Activated naive CD8-positive, alpha-beta T cell (primary cell): ENCODE measurements at regions not wholly inside any gene's neighbourhood (a gene's known extent, or its start where the extent isn't known, plus 50 kb on each side); places are given as distances from the start of the nearest gene placed in this dataset.

Source experiments
- H3K27ac Mint-ChIP-seq: one replicate; pipeline ENCODE4 v1.8.0; 2021; ENCODE audit warnings: mixed read lengths
- H3K27me3 Mint-ChIP-seq: one replicate; pipeline ENCODE4 v1.8.0; 2021; ENCODE audit warnings: mixed read lengths
- H3K36me3 Mint-ChIP-seq: one replicate; pipeline ENCODE4 v1.8.0; 2021; ENCODE audit warnings: mixed read lengths
- H3K4me1 Mint-ChIP-seq: one replicate; pipeline ENCODE4 v1.8.0; 2021; ENCODE audit warnings: low read depth, mixed read lengths
- H3K4me3 Mint-ChIP-seq: one replicate; pipeline ENCODE4 v1.8.0; 2021; ENCODE audit warnings: mild to moderate bottlenecking, mixed read lengths
- H3K9me3 Mint-ChIP-seq: one replicate; pipeline ENCODE4 v1.8.0; 2021; ENCODE audit warnings: low read depth, mixed read lengths

DNA sequence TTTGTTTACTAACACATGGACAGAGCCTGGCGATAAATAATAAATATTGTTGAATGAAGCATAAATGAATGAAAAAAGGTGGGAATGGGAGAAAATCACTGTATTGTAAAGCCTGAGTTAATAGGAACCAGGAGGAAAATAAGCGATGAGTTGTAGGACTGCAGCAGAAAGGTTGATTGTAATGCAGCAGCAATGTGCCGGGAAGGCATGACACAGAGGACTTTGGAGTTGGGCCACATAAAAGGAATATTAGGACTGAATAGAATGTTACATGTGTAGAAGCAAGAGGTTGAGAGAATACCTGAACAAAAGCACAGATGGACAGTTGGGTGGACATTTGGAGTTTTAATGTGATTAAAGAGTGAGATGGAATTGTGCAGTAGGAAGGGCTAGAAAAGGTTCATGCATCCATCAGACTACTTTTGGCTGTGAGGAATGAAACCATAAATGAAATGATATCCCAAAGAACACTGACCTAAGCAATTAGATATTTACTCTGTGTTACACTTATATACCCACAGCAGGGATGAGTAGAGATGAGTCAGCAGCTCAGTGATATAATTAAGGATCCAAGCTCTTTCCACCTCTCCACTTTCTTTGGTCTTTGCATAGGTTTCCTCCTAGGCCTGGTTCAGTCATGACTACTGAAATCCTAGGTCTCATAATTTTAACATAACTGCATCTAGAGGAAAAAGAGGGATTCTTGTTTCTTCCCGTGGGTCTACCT is 55.4 kb downstream of the CCER1 start:
- Mint-ChIP-seq H3K27ac (no peak overlapping the region), H3K9me3 (no peaks in the 10 kb centered on the region), H3K36me3 (no peaks in the 10 kb centered on the region), H3K4me1 (no peaks in the 10 kb centered on the region), H3K27me3 (peaks cover 8% of the 10 kb centered on the region), H3K4me3 (no peak overlapping the region)

DNA sequence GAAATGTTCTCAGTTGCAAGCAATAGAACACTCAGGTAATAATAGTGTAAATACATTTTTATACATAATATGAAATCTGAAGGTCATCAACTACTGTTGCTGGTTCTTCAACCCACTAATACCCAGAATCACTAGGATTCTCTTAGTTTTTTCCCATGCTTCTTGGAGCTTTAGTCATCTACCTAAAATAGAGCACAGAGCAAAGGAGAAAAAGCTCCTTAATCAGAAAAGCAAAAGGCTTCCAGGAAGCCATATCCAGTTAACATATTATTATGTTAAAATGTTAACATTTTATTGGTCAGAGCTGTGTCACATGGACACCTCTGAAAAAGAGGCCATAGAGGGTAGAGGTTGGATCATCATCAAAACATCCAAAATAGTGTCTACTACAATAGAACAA is 57.0 kb downstream of the CCER1 start:
- no peaks in the 10 kb centered on the region for H3K9me3 Mint-ChIP-seq
- no peaks in the 10 kb centered on the region for H3K4me1 Mint-ChIP-seq
- peaks cover 11% of the 10 kb centered on the region for H3K27me3 Mint-ChIP-seq
- no peaks in the 10 kb centered on the region for H3K36me3 Mint-ChIP-seq
- H3K4me3 Mint-ChIP-seq = no peak overlapping the region
- no peak overlapping the region for H3K27ac Mint-ChIP-seq

DNA sequence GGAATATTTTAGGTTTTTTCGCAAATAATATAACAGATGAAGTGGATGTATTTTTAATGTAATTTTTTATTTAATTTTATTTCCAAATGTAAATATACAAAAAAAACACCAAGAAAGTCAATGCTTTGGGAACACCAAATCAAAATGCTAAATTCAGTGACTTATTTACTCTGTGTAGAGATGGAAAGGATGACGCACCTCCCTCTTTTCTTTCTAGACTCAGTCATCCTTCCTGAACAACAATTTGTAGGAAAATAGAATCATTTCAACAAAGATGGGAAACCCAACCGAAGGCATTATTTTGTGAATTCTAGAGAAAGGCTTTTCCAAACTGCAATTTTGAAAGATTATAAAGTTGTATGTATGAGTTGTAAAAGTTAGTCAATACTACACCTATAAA is 57.7 kb downstream of the CCER1 start:
- no peaks in the 10 kb centered on the region for H3K4me1 Mint-ChIP-seq
- H3K36me3 Mint-ChIP-seq = no peaks in the 10 kb centered on the region
- no peak overlapping the region for H3K4me3 Mint-ChIP-seq
- no peak overlapping the region for H3K27ac Mint-ChIP-seq
- H3K27me3 Mint-ChIP-seq = peaks cover 13% of the 10 kb centered on the region
- no peaks in the 10 kb centered on the region for H3K9me3 Mint-ChIP-seq

DNA sequence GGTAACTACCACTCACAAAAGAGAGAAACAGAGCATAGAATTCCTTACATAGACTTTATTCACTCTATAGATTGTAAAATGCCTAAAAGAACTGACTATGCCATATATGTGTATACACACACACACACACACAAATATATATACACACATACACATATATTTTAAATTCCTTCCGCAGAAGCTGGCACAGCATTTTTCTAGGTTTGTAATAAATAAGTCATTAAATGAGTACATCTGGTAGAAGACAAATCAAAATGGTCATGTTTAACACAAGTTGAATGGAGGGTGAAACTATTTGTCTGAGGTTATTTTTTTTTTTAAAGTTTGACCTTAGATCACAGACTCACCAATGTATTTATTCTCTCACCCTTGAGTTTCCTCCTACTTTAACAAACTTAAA is 58.2 kb downstream of the CCER1 start:
- Mint-ChIP-seq H3K27me3 (peaks cover 13% of the 10 kb centered on the region), H3K4me1 (no peaks in the 10 kb centered on the region), H3K36me3 (no peaks in the 10 kb centered on the region), H3K9me3 (no peaks in the 10 kb centered on the region), H3K4me3 (no peak overlapping the region), H3K27ac (no peak overlapping the region)

DNA sequence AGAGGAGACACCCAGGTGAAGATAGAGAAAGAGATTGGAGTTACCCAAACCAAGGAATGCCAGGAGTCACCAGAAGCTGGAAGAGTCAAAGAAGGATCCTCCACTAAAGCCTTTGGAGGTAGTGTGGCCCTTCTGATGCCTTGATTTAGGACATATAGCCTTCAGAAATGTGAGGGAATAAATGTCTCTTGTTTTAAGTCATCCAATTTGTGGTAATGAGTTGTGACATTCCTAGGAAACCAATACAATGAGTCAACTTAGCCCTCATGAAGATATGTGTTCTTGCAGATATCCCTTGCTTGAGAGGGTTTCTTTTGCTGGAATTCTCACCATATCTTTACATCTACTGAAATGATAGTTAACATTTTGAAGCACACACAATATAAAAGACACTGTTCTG is 58.8 kb downstream of the CCER1 start:
- H3K27ac Mint-ChIP-seq = no peak overlapping the region
- no peaks in the 10 kb centered on the region for H3K36me3 Mint-ChIP-seq
- no peaks in the 10 kb centered on the region for H3K4me1 Mint-ChIP-seq
- H3K4me3 Mint-ChIP-seq = no peak overlapping the region
- no peaks in the 10 kb centered on the region for H3K9me3 Mint-ChIP-seq
- H3K27me3 Mint-ChIP-seq = peaks cover 9% of the 10 kb centered on the region

DNA sequence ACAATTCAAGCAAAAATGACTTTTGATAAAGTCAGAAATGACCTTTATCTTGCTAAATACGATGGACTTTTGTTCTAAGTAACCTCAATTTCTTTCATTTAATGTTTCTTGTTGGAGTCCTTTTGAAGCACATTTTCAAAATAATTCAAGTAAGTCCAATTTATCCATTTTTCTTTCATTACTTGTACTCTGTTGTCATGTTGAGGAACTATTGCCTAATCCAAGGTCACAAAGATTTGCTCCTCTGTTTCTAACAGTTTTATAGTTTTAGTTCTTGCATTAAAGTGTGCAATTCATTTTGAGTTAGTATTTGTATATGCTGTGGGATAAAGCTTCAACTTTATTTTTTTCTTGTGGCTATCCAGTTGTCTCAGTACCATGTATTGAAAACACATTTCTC is 66.7 kb downstream of the CCER1 start:
- H3K27ac Mint-ChIP-seq = no peak overlapping the region
- H3K4me1 Mint-ChIP-seq = no peaks in the 10 kb centered on the region
- H3K27me3 Mint-ChIP-seq = peaks cover 3% of the 10 kb centered on the region
- no peaks in the 10 kb centered on the region for H3K36me3 Mint-ChIP-seq
- H3K9me3 Mint-ChIP-seq = no peaks in the 10 kb centered on the region
- H3K4me3 Mint-ChIP-seq = no peak overlapping the region

DNA sequence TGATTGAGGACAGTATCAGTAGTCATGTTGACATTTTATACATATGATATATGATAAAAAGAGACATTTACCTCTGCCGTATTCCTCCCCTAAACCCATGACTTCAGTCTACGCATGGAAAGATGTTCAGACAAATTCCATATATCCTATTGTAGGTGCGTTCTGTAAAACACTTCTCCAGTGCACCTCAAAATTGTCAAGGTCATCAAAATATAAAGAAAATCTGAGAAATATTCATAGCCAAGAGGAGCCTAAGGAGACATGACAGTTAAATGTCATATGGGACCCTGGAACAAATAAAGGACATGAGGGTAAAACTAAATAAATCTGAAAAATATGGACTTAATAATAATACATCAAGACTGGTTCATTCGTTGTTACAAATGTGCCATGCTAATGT is 71.5 kb downstream of the CCER1 start:
- Mint-ChIP-seq H3K27me3 (no peaks in the 10 kb centered on the region), H3K9me3 (no peaks in the 10 kb centered on the region), H3K4me3 (no peak overlapping the region), H3K36me3 (no peaks in the 10 kb centered on the region), H3K27ac (no peak overlapping the region), H3K4me1 (no peaks in the 10 kb centered on the region)

DNA sequence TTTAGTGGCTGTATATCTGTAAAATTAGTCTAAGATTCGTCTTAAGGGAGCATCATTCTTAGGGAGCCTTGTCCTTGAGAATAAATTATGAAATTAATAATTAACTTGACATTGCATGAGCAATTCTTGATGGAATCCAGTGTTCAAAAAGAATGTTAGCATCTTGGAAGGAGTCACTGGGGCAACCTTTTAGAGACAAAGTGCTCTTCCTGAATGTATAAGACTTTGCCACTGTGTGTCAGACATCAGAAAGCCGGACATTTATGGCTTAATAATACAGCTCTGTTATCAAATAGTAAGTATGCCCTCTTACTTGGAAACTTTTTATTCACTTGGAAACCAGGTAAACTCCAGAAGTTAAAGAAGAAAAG is 83.3 kb downstream of the CCER1 start:
- Mint-ChIP-seq H3K9me3 (no peaks in the 10 kb centered on the region), H3K36me3 (no peaks in the 10 kb centered on the region), H3K4me3 (no peak overlapping the region), H3K27me3 (peaks cover 2% of the 10 kb centered on the region), H3K27ac (no peak overlapping the region), H3K4me1 (no peaks in the 10 kb centered on the region)

DNA sequence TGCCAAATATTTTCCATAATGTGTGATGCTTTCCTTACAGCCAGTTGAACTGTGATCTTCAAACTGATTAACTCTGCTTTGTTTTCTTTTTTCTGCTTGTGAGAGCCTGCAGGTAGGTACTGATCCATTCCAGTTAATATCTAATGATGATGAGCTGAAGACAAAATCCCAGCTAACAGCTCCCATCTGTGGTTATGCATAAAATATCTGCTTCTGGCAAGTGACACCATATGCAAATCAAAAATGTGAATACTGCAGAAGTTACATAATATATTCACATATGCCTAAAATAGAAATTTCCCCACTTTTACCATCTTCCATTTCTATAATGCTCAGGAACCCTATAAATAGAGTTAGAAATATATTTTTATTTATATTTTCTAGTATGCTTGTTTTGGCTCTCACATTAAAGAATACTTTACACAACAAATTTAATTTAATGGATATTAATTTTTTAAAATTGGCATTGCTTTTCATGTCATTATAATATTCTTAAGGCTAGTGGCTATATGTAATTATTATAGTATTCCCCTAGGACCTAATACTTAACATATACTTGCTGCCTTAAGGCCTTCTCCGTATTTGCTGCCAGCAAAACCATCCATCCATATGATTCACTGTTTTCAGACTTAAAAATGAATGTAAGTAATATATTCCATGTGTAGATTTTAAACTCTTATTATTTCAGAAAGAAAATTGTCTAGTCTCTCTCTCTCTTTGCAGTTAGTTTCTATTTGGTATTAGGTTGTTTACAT is 83.8 kb downstream of the CCER1 start:
- Mint-ChIP-seq H3K36me3 (no peaks in the 10 kb centered on the region), H3K4me1 (no peaks in the 10 kb centered on the region), H3K27me3 (peaks cover 3% of the 10 kb centered on the region), H3K4me3 (no peak overlapping the region), H3K9me3 (no peaks in the 10 kb centered on the region), H3K27ac (no peak overlapping the region)

DNA sequence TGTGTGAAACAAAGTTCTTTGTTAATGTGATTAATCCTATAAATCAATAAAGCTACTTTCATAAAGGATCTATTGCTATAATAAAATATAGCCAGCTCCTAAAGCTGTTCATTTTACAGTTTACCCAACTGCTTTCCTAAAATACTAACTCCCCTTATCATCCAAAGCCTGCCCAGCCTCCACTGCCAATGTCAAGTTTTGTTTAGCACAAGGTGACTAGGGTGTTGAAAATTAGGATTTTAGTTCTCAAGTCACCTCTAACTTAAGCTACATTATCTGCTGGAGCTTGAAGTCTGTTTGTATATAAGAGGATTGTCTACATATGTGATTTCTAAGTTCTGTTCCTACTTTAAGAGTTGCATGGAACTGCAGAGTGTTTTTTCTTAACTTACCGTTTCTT is 86.3 kb downstream of the CCER1 start:
- Mint-ChIP-seq H3K4me1 (no peaks in the 10 kb centered on the region), H3K27me3 (peaks cover 3% of the 10 kb centered on the region), H3K9me3 (no peaks in the 10 kb centered on the region), H3K36me3 (no peaks in the 10 kb centered on the region), H3K27ac (no peak overlapping the region), H3K4me3 (no peak overlapping the region)

DNA sequence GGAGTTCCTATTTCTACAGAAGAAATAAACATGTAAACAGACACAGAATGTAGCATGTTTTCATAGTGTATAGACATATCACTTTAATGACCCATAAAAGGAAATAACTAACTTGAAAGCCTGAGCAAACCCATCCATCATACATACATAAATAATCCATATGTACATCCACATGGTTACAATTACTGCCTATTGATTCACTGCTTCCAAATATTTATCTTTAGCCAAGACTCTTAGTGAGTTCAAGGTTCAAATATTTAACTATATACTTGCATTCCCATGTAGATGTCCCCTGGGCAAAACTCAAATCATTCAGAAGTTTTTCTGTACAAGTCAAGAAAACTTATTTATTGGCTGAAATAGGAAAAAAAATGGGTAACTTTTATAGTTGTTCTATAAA is 95.4 kb downstream of the CCER1 start:
- no peaks in the 10 kb centered on the region for H3K4me1 Mint-ChIP-seq
- no peak overlapping the region for H3K27ac Mint-ChIP-seq
- H3K9me3 Mint-ChIP-seq = no peaks in the 10 kb centered on the region
- no peak overlapping the region for H3K4me3 Mint-ChIP-seq
- no peaks in the 10 kb centered on the region for H3K27me3 Mint-ChIP-seq
- no peaks in the 10 kb centered on the region for H3K36me3 Mint-ChIP-seq

DNA sequence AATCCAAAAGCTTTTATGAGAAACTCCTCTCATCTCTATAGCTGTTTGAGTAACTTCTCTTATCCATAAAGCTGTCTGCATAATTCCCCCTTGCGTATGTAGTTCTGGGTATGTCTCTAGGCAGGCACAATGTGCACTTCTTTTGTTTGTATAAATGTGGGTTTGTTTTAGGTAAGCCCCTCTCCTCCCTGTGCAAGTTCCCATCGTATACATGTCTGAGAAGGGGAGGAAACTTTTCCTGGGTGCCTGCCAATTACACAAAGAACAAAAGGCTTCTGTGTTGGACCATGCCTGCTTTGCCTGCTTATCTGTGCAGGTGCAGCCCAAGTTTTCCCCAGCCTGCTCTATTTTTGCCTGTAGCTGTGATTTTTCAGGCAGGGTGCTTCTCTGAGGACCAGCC is 96.7 kb downstream of the CCER1 start:
- no peak overlapping the region for H3K27ac Mint-ChIP-seq
- H3K27me3 Mint-ChIP-seq = peaks cover 4% of the 10 kb centered on the region
- H3K4me1 Mint-ChIP-seq = no peaks in the 10 kb centered on the region
- no peaks in the 10 kb centered on the region for H3K9me3 Mint-ChIP-seq
- H3K4me3 Mint-ChIP-seq = no peak overlapping the region
- no peaks in the 10 kb centered on the region for H3K36me3 Mint-ChIP-seq

DNA sequence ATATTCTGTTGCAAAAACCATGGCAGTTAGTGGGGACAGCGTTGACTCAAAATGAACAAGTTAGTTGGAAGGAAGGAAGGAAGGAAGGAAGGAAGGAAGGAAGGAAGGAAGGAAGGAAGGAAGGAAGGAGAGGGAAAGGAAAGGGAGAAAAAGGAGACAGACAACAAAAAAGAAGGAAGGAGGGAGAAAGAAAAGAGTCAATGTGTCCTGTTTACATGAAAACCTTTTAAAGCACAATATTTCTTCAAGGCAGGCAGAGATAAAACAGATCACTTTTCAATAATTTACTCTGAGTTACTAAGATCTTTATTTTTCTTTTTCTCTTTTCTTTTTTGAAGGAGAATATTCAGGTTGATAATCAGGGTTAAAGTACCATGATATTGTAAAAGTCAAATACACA is 99.4 kb downstream of the CCER1 start:
- Mint-ChIP-seq H3K4me3 (no peak overlapping the region), H3K4me1 (no peaks in the 10 kb centered on the region), H3K27me3 (peaks cover 4% of the 10 kb centered on the region), H3K9me3 (no peaks in the 10 kb centered on the region), H3K27ac (no peak overlapping the region), H3K36me3 (no peaks in the 10 kb centered on the region)

DNA sequence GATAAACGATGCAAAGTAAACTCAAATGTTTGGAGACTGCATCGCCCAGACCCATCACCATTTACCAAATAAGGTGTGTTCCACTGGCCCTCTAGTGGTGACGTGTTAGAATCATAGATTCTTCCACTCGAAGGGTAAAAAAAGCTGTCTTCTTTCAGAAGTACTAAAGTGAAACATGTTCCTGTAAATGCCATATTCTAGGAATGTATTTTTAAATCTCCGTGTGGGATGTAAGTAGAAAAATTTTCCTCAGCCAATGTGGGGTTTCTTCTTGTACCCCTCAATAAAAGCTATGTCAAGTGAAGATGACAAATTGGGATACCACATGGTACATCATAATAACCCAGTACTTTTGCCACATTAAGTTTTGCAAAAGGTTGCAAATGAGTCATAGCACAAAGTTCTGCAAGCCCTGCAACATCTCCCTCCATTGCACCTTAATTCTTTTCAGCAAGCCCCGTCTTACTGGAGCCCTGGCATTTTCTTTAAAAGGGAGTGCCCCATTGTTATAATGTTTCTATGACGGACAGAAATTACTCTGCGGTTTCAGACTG is 100.8 kb downstream of the CCER1 start:
- Mint-ChIP-seq H3K9me3 (no peaks in the 10 kb centered on the region), H3K4me1 (no peaks in the 10 kb centered on the region), H3K27ac (no peak overlapping the region), H3K4me3 (no peak overlapping the region), H3K27me3 (peaks cover 4% of the 10 kb centered on the region), H3K36me3 (no peaks in the 10 kb centered on the region)

DNA sequence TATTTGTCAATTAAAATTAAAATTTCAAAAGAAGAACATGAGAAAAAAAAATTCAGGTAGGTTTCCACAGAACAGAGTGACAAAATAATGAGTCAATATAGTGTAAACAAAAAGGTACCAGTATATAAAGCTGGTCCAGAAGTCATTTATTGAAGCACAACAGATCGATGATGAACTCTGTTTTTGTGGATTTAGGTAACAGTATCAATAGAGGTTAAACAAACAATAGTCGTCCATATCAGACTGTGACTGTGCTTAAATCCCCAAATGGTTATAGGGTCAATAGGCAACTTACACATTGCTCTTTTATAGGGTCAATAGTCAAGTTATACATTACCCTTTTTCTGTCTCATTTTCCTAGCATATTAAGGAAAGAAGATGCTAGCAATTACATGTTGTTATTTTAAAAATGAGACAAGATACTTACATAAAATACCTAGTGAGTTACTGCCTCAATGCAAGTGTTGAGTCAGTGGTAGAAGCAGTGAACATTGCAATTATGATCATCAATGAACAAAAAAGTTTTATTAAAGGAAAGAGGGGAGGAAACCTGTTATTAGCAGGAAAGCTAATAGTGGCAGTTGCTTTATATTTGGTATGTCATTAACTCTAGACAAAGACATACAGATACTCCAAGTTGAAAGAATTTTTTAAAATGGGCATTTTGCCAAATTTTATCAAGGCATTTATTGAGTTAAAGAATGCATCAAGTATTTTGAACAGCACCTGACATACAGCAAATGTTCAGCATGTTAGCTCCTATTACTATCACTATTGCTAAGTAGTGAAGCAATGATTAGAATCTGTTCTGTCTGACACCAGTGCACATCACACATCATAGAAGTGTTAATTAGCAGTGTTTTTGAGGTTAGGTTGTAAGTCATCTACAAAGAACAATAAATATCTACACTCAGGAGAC is 102.9 kb downstream of the CCER1 start:
- no peak overlapping the region for H3K4me3 Mint-ChIP-seq
- no peaks in the 10 kb centered on the region for H3K36me3 Mint-ChIP-seq
- peaks cover 9% of the 10 kb centered on the region for H3K27me3 Mint-ChIP-seq
- H3K4me1 Mint-ChIP-seq = no peaks in the 10 kb centered on the region
- no peak overlapping the region for H3K27ac Mint-ChIP-seq
- H3K9me3 Mint-ChIP-seq = no peaks in the 10 kb centered on the region
